ENCODE measurements at regions not wholly inside any gene's neighbourhood (a gene's known extent, or its start where the extent isn't known, plus 50 kb on each side); places are given as distances from the start of the nearest gene placed in this dataset.

DNA sequence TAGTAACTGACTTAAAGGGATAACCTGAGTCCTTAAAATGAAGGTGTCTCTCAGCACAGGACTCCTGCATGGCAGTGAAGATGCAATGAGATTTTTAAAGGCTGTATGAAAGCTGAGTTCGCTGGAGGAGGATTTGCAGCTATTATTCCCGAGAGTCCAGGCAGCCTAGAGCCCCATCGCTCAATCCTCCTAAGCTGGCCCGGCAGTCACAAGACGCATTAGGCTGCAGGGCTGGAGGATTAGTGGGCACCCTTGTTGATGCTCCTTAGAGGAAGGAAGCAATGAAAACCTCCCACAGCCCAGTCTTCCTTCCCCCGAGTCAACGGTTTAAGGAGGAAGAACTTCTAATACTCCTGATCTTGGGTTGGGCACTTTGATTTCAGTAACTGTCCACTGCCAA lies 239.5 kb downstream of the EFNB2 start:
- DNase-seq: no peak

- no peak for DNase-seq
These were observed 244.5 kb downstream of the EFNB2 start for GRCh38 chr13:106291006-106291405.

- no peak for DNase-seq
These were observed 248.1 kb downstream of the EFNB2 start for GRCh38 chr13:106287351-106287750.

- DNase-seq: no peak
These were observed 248.7 kb downstream of the EFNB2 start for GRCh38 chr13:106286811-106287210.

DNA sequence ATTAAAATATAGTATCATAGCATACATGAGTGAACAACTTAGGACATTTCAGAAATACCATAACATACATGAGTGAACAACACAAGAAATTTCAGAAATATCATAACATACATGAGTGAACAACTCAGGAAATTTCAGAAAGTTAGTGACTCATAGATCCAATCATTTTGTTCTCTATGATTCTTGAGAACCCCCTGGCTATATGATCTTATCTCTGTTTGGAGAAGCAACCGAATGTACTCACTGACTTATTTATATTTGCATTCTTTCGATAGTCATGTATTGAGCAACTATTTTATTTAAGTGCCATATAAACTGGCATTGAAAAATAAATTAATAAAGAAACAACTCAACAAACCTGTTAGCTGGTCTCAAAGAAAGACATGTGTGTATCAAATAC lies 251.1 kb downstream of the EFNB2 start:
- DNase-seq: no peak

DNA sequence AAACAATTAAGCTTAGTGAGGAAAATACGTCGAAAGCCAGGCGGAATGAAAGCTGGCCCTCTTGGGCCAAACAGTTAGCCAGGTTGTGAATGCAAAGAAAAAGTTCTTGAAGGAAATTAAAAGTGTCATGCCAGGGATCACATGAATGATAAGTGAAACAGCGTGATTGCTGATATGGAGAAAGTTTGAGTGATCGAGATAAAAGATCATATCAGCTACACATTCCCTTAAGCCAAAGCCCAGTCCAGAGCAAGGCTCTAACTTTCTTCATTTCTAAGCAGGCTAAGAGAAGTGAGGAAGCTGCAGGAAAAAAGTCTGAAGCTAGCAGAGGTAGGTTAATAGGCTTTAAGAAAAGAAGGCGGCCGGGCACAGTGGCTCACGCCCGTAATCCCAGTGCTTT lies 254.0 kb downstream of the EFNB2 start:
- DNase-seq: no peak

DNA sequence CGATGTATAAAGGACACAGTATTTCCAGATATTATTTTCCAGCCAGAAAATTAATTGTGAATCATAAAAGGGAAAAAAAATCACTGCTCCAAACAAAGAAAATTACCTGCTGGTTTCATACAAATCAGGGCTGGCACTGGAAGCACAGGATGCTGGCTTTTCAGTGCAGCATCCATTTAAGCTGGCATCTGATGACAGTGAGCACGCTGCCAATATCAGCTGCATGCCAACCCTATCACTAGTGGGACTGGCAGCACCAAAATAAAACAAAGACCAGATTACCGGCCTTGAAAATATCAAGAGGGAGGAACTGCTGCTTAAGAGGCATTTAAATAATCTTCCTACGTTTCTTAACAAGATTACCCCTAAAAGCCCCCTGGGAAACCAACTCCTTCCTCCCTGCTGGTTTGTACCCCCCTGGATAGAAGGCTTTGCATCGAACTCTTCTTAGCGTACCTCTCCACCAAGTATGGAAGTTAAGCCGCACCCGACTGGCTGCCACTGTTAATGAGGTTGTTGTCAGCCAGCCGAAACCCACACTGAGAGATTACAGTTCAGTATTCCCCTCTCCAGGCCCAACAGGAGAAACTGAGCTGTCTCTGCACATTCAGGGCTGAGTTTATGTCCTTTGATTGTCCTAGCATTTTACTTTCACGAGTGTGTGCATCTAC lies 257.8 kb downstream of the EFNB2 start:
- peak in 1 of 2 experiments; percentile 3 for DNase-seq

DNA sequence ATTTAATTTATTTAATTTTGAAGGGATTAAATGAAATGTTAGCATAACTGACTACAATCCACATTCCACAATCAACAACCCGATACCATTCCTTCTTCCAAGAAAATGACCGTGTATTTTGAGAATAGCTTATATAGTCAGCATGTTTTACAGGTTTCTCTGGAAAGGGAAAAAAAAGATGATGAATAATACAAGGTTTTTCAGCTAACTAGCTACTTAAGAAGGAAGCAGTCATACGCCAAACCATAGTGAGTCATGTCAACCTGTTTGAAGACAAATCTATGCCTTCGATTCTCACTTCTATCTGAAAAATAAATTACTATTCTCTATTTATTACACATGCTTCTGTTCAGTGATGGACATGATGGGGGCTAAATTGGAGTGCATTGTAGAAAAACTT lies 258.6 kb downstream of the EFNB2 start:
- no peak for DNase-seq

- DNase-seq: no peak
These were observed 259.9 kb downstream of the EFNB2 start for GRCh38 chr13:106275446-106276032.

DNA sequence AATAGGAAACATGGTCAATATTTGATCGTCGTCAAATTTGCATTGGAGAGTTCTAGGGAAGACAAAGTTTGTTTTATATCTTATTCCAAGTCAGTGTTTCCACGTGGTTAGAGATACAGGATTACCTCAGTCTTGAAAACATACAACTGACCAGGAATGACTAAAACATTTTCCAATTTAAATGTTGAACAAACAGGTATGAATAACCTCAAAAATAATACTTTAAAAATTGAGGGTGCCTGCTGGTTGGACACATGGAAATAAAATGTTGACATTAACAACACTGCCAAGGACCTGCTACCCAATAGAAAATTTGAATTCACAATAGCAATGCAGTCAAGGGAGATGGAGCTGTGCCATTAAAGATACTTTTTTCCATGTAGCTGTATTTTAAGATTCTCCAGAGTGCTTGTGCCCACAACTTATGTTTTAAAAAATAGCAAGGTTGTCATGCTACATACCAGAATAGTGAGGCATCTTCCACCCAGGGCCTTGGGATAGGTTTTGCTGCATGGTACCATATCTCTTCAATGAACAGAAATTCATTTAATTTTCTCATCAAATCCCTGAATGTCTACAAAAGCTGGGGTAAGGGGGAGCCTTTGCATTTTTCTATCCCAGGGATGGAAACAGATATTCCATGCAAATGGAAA lies 260.8 kb downstream of the EFNB2 start:
- no peak for DNase-seq

DNA sequence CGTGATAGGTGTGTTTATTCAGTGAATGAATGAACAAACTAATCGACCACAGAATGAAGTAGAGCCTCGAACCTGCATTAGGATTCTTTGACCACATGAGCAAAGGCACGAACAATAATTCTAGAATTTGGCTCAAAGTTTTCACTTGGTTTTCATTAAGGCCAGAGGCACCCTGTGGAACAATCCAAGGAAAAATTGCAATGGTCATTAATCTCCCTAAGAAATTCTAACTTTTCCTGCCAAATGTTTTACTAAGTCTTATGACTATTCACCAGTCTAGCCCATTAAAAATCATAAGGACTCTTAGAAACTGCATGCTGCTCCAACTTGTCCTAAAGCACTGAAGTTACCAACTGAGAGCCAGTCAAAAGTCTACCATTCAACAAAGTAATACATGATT lies 271.7 kb downstream of the EFNB2 start:
- DNase-seq: no peak

DNA sequence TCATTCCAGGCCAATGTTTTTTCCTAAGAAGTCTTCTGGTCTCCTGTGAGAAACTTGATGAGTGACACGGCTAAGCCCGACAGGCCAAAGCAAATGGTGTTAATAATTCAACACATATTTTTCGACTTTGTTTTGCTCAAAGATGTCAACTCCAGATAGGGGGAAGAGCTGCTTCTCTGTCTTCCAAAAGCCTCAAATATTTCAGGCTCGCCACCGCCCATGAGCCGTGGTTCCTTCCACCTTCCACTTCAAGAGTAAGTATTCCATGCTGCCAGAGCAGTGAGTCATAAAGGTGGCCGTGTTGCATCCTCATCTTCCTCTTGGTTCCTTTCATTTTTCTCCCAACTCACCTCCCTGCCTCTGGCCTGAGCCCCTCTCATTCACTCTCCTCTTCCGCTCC lies 272.6 kb downstream of the EFNB2 start:
- DNase-seq: no peak

GRCh38 chr13:106261450-106261849 lies 274.0 kb downstream of the EFNB2 start:
- no peak for DNase-seq

GRCh38 chr13:106260352-106260751 lies 275.1 kb downstream of the EFNB2 start:
- DNase-seq: no peak

GRCh38 chr13:106259928-106260327 lies 275.5 kb downstream of the EFNB2 start:
- no peak for DNase-seq

GRCh38 chr13:106246666-106247188 lies 288.7 kb downstream of the EFNB2 start:
- DNase-seq: no peak

- DNase-seq: no peak
These were observed 289.2 kb downstream of the EFNB2 start for GRCh38 chr13:106246242-106246641.

DNA sequence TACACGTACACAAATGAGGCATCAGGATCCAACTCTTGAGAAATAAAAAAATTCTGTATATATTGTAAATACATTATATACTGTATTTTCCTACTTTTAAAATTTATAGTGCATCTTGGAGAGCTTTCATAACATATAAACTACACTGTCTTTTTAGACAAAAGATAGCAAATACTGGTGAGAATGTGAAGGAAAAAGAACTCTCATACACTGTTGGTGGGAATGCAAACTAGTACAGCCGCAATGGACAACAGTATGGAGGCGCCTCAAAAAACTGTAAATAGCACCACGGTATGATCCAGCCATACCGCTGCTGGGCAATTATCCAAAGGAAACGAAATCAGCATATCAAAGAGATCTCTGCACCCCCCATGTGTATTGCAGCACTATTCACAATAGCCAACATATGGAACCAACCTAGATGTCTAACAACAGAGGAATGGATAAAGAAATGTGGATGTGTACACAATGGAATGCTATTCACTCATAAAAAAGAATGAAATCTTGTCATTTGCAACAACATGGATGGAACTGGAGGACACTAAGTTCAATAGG lies 292.4 kb downstream of the EFNB2 start:
- no peak for DNase-seq

DNA sequence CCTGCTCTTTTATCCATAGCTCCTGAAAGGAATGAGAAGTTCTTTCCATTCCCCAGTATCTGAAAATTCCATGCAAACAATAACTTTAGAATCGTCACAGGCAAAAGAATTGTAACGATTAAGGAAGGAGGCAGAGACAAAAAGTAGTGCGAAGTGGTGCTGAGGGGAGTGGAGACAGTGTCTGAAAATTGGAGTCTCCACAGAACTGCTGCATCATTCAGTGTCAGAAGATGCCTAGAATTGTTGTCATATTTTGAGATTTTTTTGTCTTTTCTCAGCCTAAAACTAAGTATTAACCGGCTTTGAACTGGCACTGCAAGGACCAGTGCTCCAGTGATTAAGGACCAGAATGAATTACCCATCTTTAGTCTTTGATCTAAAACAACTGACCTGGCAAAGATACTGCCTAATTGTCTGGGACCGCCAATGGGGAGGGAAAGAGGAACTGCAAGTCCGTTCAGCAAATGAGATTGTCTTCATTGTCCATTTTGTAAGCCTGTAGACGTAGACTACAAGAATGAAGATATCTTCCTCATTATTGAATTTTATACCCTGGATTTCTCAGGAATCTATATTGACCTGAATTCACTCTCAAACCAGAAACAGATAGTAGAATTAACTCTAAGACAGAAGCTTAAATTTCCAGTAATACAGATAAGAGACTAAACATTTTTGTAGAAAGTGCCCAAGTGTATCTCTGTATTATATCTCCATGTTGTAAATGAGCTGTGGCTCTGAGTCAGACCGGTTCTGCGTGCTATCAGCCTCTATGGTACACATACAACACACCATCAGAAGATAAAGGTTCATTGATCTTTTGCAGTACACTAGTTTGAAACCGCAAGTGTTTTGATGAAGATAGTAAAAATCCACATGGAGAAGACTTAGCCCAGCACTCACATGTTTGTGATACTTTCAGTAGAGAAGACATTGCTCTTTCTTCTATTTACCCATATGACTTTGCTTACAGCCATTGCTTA lies 293.2 kb downstream of the EFNB2 start:
- no peak for DNase-seq

- DNase-seq: no peak
These were observed 296.8 kb downstream of the EFNB2 start for GRCh38 chr13:106238690-106239089.

GRCh38 chr13:106234636-106235035 lies 300.8 kb downstream of the EFNB2 start:
- no peak for DNase-seq

DNA sequence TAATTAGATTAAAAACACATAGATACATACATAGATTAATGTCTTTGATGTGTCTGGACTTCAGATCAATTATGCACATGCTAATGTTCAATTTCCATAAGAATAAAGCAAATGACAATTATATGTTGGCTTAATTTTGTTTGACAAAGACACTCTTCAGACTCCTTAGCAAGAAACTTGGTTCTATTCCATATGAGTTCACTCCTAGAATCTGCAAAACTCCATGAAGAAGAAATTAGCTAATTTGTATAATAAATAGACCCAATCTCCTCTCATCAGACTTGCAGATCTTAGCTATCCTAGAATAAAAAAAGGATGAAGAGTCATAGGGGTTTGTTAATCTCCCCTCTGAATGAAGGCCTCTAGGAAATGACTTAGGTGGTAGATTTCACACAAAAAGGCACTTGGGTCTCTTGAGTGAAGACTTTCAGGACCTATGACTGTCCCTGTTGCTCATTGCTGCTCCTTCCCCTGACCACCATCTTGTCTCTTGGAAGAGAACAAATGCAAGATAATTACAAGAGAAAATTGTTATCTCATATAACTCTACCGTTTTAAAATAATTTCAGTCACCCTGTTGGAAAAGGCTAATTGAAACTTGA lies 302.2 kb downstream of the EFNB2 start:
- DNase-seq: no peak
